ENCODE measurements at regions not wholly inside any gene's neighbourhood (a gene's known extent, or its start where the extent isn't known, plus 50 kb on each side); places are given as distances from the start of the nearest gene placed in this dataset.
A peak's percentile ranks its signal among the peaks of the same experiment; 100 is the strongest.

- no peak for TF ChIP-seq CTCF (IDR thresholded peaks at IDR 0.05; ENCODE audit: low read depth, low read length)
- no peak overlapping the region for H3K4me3 ChIP-seq (ENCODE audit: low read depth, low read length)
These were observed 211.1 kb downstream of the OGFRL1 start for GRCh38 chr6:71499667-71500066.

- no peak overlapping the region for H3K4me3 ChIP-seq (ENCODE audit: low read depth, low read length)
- no peak for TF ChIP-seq CTCF (IDR thresholded peaks at IDR 0.05; ENCODE audit: low read depth, low read length)
These were observed 213.6 kb downstream of the OGFRL1 start for GRCh38 chr6:71502168-71502567.

- no peak overlapping the region for H3K4me3 ChIP-seq (ENCODE audit: low read depth, low read length)
- no peak for TF ChIP-seq CTCF (IDR thresholded peaks at IDR 0.05; ENCODE audit: low read depth, low read length)
These were observed 214.3 kb downstream of the OGFRL1 start for GRCh38 chr6:71502956-71503355.

GRCh38 chr6:71507183-71507582 lies 218.6 kb downstream of the OGFRL1 start:
- H3K4me3 ChIP-seq (ENCODE audit: low read depth, low read length): no peak overlapping the region
- TF ChIP-seq CTCF (IDR thresholded peaks at IDR 0.05; ENCODE audit: low read depth, low read length): no peak

- H3K4me3 ChIP-seq (ENCODE audit: low read depth, low read length): no peak overlapping the region
- TF ChIP-seq CTCF (IDR thresholded peaks at IDR 0.05; ENCODE audit: low read depth, low read length): no peak
These were observed 220.8 kb downstream of the OGFRL1 start for GRCh38 chr6:71509191-71510005.

- no peak overlapping the region for H3K4me3 ChIP-seq (ENCODE audit: low read depth, low read length)
- peak; percentile 51 for TF ChIP-seq CTCF (IDR thresholded peaks at IDR 0.05; ENCODE audit: low read depth, low read length)
These were observed 221.6 kb downstream of the OGFRL1 start for GRCh38 chr6:71510057-71510713.

GRCh38 chr6:71510856-71511255 lies 222.2 kb downstream of the OGFRL1 start:
- H3K4me3 ChIP-seq (ENCODE audit: low read depth, low read length): no peak overlapping the region
- no peak for TF ChIP-seq CTCF (IDR thresholded peaks at IDR 0.05; ENCODE audit: low read depth, low read length)

All from WI38 (cell line).